ENCODE measurements at regions not wholly inside any gene's neighbourhood (a gene's known extent, or its start where the extent isn't known, plus 50 kb on each side); places are given as distances from the start of the nearest gene placed in this dataset.

GRCh38 chr3:26196781-26197180 is 406.9 kb downstream of the OXSM start:
- intact Hi-C loops (cut with micrococcal nuclease; ENCODE audit: unreplicated experiment) = no loop called here
- no peak for TF ChIP-seq NFYA (IDR thresholded peaks at IDR 0.05; ENCODE audit: borderline replicate concordance, low read depth, low read length)
- no peak for TF ChIP-seq PKNOX1 (IDR thresholded peaks at IDR 0.05)
- no peak for TF ChIP-seq GABPA (IDR thresholded peaks at IDR 0.05; ENCODE audit: low read depth)
- TF ChIP-seq HDGF (IDR thresholded peaks at IDR 0.05) = no peak
- TF ChIP-seq PAX5 (IDR thresholded peaks at IDR 0.05; ENCODE audit: borderline replicate concordance, low read depth, low read length) = no peak
- TF ChIP-seq ZNF687 (IDR thresholded peaks at IDR 0.05) = no peak
- no peak for TF ChIP-seq TBL1XR1 (IDR thresholded peaks at IDR 0.05; ENCODE audit: low read depth, low read length)
- in situ Hi-C loops (cut with MboI) = no loop called here

More at GRCh38 chr3:26196781-26197180, 406.9 kb downstream of the OXSM start:
- no TSS peak for BruUV-seq (replicated peaks)
- Histone ChIP-seq H3K36me3 (ENCODE audit: control insufficient read depth in 2 of 2, insufficient read depth in 2 of 2, low read length in 1 of 2) (no peaks in the 10 kb centered on the region), H2AFZ (ENCODE audit: control insufficient read depth, low read depth, low read length) (no peak overlapping the region), H3K79me2 (ENCODE audit: control insufficient read depth, insufficient read depth, low read length) (no peaks in the 10 kb centered on the region), H3K9me3 (replicated peaks; ENCODE audit: control insufficient read depth, insufficient read depth, low read length) (no peaks in the 10 kb centered on the region), H3K27ac (ENCODE audit: control insufficient read depth, insufficient read depth) (no peak overlapping the region), H3K4me3 (no peak overlapping the region), H3K27me3 (replicated peaks in 1 of 2; ENCODE audit: control insufficient read depth in 2 of 2, insufficient read depth in 2 of 2, low read length in 1 of 2) (no peaks in the 10 kb centered on the region; a peak in 1 of 4 replicates), H3K4me1 (ENCODE audit: control insufficient read depth, insufficient read depth, low read length) (no peaks in the 10 kb centered on the region), H3K4me2 (ENCODE audit: control insufficient read depth, insufficient read depth) (no peak overlapping the region), H4K20me1 (ENCODE audit: control insufficient read depth, insufficient read depth) (no peaks in the 10 kb centered on the region), H3K9ac (ENCODE audit: control insufficient read depth, insufficient read depth, low read length) (no peak overlapping the region)
- CTCF ChIA-PET = no interaction called here
- SMC1A ChIA-PET (ENCODE audit: uncharacterized antibody, unreplicated experiment) = no interaction called here
- POLR2A ChIA-PET = no interaction called here
- RAD21 ChIA-PET (ENCODE audit: unreplicated experiment) = no interaction called here
- DNase-seq (ENCODE audit: low read depth, low spot score) (no peak), FAIRE-seq (no peak), ATAC-seq (no peak)
